ENCODE measurements at regions not wholly inside any gene's neighbourhood (a gene's known extent, or its start where the extent isn't known, plus 50 kb on each side); places are given as distances from the start of the nearest gene placed in this dataset.

DNA sequence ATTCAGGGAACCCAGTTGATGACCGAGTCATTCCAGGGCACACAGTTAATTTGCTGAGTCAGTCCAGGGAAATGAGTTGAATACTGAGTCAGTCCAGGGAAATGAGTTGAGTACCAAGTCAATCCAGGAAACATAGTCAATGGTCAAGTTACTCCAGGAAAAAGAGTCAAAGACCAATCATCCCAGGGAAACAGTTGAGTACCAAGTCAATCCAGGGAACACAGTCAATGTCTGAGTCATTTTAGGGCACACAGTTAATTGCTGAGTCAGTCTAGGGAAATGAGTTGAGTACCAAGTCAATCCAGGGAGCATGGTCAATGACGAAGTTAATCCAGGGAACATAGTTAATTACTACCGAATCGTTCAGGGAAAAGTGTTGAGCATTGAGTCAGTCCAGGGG is 754.4 kb downstream of the NLGN4X start:
- TF ChIP-seq ZNF274 (IDR thresholded peaks at IDR 0.05; ENCODE audit: low read depth, low read length) (no peak), SUZ12 (IDR thresholded peaks at IDR 0.05; ENCODE audit: extremely low read depth, insufficient read depth, insufficient read length) (no peak), YY1 (IDR thresholded peaks at IDR 0.05; ENCODE audit: insufficient read depth, insufficient read length) (no peak)
- H3K4me1 ChIP-seq (ENCODE audit: insufficient read depth, insufficient read length): no peaks in the 10 kb centered on the region
- no peaks in the 10 kb centered on the region for H3K9me3 ChIP-seq (ENCODE audit: insufficient read depth, low read length)
- DNase-seq (ENCODE audit: low read depth, low spot score): no peak
- no peaks in the 10 kb centered on the region for H3K36me3 ChIP-seq (ENCODE audit: insufficient read depth, insufficient read length, low read length)
- no peak overlapping the region for H3K9ac ChIP-seq (ENCODE audit: insufficient read length, low read depth)
- H3K27me3 ChIP-seq (ENCODE audit: insufficient read depth, insufficient read length): no peaks in the 10 kb centered on the region
- no peak overlapping the region for H3K4me3 ChIP-seq (ENCODE audit: insufficient read length, low read depth)

DNA sequence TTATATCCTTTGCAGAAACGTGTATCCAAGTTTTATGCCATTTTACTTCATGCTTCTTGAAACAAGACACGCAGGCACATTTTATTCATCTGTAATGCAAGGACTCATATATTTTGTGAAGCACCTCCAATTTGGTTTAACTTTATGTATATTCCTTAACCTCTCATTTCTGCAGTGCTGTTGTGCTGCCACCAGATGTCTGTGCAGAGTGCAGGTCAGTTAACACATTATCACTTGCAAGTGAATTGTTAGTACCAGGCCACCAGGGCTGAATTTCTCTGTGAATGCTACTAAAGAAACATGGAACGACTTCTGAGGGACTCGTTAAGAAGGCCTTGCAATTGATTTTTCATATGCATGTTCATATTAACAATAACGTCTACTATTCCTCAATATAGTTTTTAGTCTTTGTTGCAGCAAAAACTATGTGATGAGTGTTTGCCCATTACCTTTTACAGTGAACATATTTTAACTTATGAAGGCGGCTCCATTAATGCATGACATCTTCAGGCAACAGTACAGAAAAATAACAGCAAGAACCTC is 770.3 kb downstream of the NLGN4X start:
- Histone ChIP-seq H3K4me1 (ENCODE audit: insufficient read depth, insufficient read length) (no peaks in the 10 kb centered on the region), H3K27me3 (ENCODE audit: insufficient read depth, insufficient read length) (no peaks in the 10 kb centered on the region), H3K4me3 (ENCODE audit: insufficient read length, low read depth) (no peak overlapping the region), H3K9me3 (ENCODE audit: insufficient read depth, low read length) (no peaks in the 10 kb centered on the region), H3K9ac (ENCODE audit: insufficient read length, low read depth) (no peak overlapping the region), H3K36me3 (ENCODE audit: insufficient read depth, insufficient read length, low read length) (no peaks in the 10 kb centered on the region)
- no peak for DNase-seq (ENCODE audit: low read depth, low spot score)
- TF ChIP-seq SUZ12 (IDR thresholded peaks at IDR 0.05; ENCODE audit: extremely low read depth, insufficient read depth, insufficient read length) (no peak), ZNF274 (IDR thresholded peaks at IDR 0.05; ENCODE audit: low read depth, low read length) (no peak), YY1 (IDR thresholded peaks at IDR 0.05; ENCODE audit: insufficient read depth, insufficient read length) (no peak)

DNA sequence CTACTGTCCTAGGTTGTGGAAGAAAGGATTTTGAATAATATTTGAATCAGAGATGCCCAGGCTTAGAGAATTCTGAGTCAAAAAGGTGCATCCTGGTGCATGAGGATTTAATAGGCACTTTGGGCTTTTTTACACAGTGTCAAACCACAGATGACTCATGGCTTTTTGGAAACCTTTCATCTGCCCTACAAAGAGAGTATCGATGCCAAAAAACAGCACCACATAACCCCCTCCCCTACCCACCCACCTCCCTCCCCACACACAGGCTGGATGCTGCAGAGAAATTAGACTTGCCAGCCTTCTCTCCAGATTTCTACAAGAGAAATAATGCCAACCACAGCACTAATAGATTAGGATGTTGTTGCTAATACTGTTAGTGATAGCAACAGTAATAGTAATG is 779.3 kb downstream of the NLGN4X start:
- no peaks in the 10 kb centered on the region for H3K4me1 ChIP-seq (ENCODE audit: insufficient read depth, insufficient read length)

DNA sequence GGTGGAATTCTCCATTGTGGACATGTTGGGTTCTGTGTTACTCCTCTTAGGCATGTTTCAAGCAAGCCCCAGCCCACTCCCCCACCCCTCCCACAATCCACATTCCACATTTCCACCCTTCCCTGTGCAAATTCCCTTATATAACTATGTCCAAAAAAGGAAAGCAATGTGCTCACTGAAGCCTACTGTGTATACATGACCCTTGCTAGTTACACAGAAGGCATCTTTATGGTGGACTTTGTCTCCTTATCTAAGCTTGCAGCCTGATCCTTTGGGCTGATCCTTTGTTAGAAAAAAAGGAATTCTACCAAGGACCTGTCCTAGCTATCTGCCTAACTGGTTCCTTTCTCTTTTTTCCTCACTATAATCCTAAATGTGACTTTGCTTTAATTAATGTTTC is 796.8 kb downstream of the NLGN4X start:
- TF ChIP-seq SUZ12 (IDR thresholded peaks at IDR 0.05; ENCODE audit: extremely low read depth, insufficient read depth, insufficient read length) (no peak), ZNF274 (IDR thresholded peaks at IDR 0.05; ENCODE audit: low read depth, low read length) (no peak), YY1 (IDR thresholded peaks at IDR 0.05; ENCODE audit: insufficient read depth, insufficient read length) (no peak)
- no peaks in the 10 kb centered on the region for H3K9me3 ChIP-seq (ENCODE audit: insufficient read depth, low read length)

More for the DNA sequence above, 779.3 kb downstream of the NLGN4X start:
- Histone ChIP-seq H3K36me3 (ENCODE audit: insufficient read depth, insufficient read length, low read length) (no peaks in the 10 kb centered on the region), H3K9me3 (ENCODE audit: insufficient read depth, low read length) (no peaks in the 10 kb centered on the region), H3K9ac (ENCODE audit: insufficient read length, low read depth) (no peak overlapping the region), H3K27me3 (ENCODE audit: insufficient read depth, insufficient read length) (no peaks in the 10 kb centered on the region), H3K4me3 (ENCODE audit: insufficient read length, low read depth) (no peak overlapping the region)
- DNase-seq (ENCODE audit: low read depth, low spot score): no peak
- TF ChIP-seq YY1 (IDR thresholded peaks at IDR 0.05; ENCODE audit: insufficient read depth, insufficient read length) (no peak), ZNF274 (IDR thresholded peaks at IDR 0.05; ENCODE audit: low read depth, low read length) (no peak), SUZ12 (IDR thresholded peaks at IDR 0.05; ENCODE audit: extremely low read depth, insufficient read depth, insufficient read length) (no peak)

DNA sequence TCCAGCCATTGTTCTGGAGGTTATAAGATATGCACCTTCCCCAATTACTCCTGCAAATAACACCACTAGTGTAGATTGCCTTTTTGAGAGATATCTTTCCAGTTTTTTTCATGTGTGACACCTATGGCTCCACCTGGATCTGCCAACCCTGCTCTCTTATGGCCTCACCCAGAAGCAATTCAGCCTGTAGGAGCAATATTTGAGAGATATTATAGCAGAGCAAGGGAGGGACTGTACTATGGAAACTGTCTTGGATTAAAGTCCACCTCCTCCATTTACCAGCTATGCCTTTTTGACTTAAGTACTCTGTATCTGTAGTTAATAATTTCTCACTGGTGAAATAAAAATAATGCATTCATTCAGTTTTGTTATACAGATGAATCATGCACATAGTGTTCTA is 803.5 kb downstream of the NLGN4X start:
- Histone ChIP-seq H3K36me3 (ENCODE audit: insufficient read depth, insufficient read length, low read length) (no peaks in the 10 kb centered on the region), H3K4me1 (ENCODE audit: insufficient read depth, insufficient read length) (no peaks in the 10 kb centered on the region), H3K9ac (ENCODE audit: insufficient read length, low read depth) (no peak overlapping the region), H3K27me3 (ENCODE audit: insufficient read depth, insufficient read length) (no peaks in the 10 kb centered on the region), H3K9me3 (ENCODE audit: insufficient read depth, low read length) (no peaks in the 10 kb centered on the region; the same call in 1 of the 2 replicates), H3K4me3 (ENCODE audit: insufficient read length, low read depth) (no peak overlapping the region)
- TF ChIP-seq ZNF274 (IDR thresholded peaks at IDR 0.05; ENCODE audit: low read depth, low read length) (no peak), SUZ12 (IDR thresholded peaks at IDR 0.05; ENCODE audit: extremely low read depth, insufficient read depth, insufficient read length) (no peak), YY1 (IDR thresholded peaks at IDR 0.05; ENCODE audit: insufficient read depth, insufficient read length) (no peak)
- no peak for DNase-seq (ENCODE audit: low read depth, low spot score)

More for the DNA sequence above, 796.8 kb downstream of the NLGN4X start:
- H3K36me3 ChIP-seq (ENCODE audit: insufficient read depth, insufficient read length, low read length): no peaks in the 10 kb centered on the region
- no peak for DNase-seq (ENCODE audit: low read depth, low spot score)
- H3K9ac ChIP-seq (ENCODE audit: insufficient read length, low read depth): no peak overlapping the region
- no peaks in the 10 kb centered on the region for H3K4me1 ChIP-seq (ENCODE audit: insufficient read depth, insufficient read length)
- no peaks in the 10 kb centered on the region for H3K27me3 ChIP-seq (ENCODE audit: insufficient read depth, insufficient read length)
- H3K4me3 ChIP-seq (ENCODE audit: insufficient read length, low read depth): no peak overlapping the region

DNA sequence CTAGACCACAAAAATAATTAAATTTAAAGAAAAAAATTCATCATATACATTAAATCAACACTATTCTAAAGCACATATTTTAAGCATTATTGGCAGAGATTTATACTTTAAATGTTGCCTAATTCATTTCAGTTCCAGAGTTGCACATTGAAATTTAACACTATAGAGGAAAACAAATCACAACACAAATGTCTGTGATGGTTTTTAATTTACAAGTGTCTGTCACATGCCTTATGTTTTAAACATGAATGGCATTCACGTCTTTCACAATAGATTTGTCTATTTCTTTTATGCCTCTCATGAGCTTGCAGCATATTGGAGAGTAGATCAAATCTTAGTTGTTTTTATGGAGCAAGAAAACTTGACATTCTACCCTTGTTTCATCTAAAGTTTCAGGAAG is 811.3 kb downstream of the NLGN4X start:
- Histone ChIP-seq H3K9ac (ENCODE audit: insufficient read length, low read depth) (no peak overlapping the region), H3K4me3 (ENCODE audit: insufficient read length, low read depth) (no peak overlapping the region), H3K27me3 (ENCODE audit: insufficient read depth, insufficient read length) (no peaks in the 10 kb centered on the region), H3K36me3 (ENCODE audit: insufficient read depth, insufficient read length, low read length) (no peaks in the 10 kb centered on the region), H3K4me1 (ENCODE audit: insufficient read depth, insufficient read length) (no peaks in the 10 kb centered on the region), H3K9me3 (ENCODE audit: insufficient read depth, low read length) (no peaks in the 10 kb centered on the region)
- TF ChIP-seq YY1 (IDR thresholded peaks at IDR 0.05; ENCODE audit: insufficient read depth, insufficient read length) (no peak), SUZ12 (IDR thresholded peaks at IDR 0.05; ENCODE audit: extremely low read depth, insufficient read depth, insufficient read length) (no peak), ZNF274 (IDR thresholded peaks at IDR 0.05; ENCODE audit: low read depth, low read length) (no peak)
- DNase-seq (ENCODE audit: low read depth, low spot score): no peak

DNA sequence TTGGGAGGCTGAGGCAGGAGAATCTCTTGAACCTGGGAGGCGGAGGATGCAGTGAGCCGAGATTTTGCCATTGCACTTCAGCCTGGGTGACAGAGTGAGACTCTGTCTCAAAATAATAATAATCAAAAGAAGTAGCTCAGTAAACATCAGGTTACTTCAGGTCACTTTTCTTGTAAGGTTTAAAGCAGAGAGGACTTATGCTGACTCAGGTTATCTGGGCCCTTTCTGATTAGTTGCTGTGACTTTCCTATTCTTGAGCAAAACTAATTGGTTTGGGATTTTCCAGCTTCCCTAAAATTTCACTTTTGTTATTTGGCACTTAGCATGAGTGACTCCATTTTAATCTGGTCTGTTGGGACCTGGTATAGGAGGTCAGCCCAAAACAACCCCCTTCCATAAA is 812.9 kb downstream of the NLGN4X start:
- Histone ChIP-seq H3K9me3 (ENCODE audit: insufficient read depth, low read length) (no peaks in the 10 kb centered on the region), H3K36me3 (ENCODE audit: insufficient read depth, insufficient read length, low read length) (no peaks in the 10 kb centered on the region), H3K4me3 (ENCODE audit: insufficient read length, low read depth) (no peak overlapping the region), H3K9ac (ENCODE audit: insufficient read length, low read depth) (no peak overlapping the region), H3K27me3 (ENCODE audit: insufficient read depth, insufficient read length) (no peaks in the 10 kb centered on the region), H3K4me1 (ENCODE audit: insufficient read depth, insufficient read length) (no peaks in the 10 kb centered on the region)
- no peak for DNase-seq (ENCODE audit: low read depth, low spot score)
- TF ChIP-seq SUZ12 (IDR thresholded peaks at IDR 0.05; ENCODE audit: extremely low read depth, insufficient read depth, insufficient read length) (no peak), YY1 (IDR thresholded peaks at IDR 0.05; ENCODE audit: insufficient read depth, insufficient read length) (no peak), ZNF274 (IDR thresholded peaks at IDR 0.05; ENCODE audit: low read depth, low read length) (no peak)

All from NT2/D1 (cell line).